Panc1 (cell line): ENCODE measurements at regions not wholly inside any gene's neighbourhood (a gene's known extent, or its start where the extent isn't known, plus 50 kb on each side); places are given as distances from the start of the nearest gene placed in this dataset.

Experiments
- ATAC-seq: fragments of 200-7000 bp; cut with Tn5 transposase; 2 replicates; pipeline ENCODE4 v1.9.1; 2020; ENCODE audit warnings: mild to moderate bottlenecking, moderate library complexity
- BruUV-seq: library from RNA; stranded (reverse); fragments of 400-500 nt; replicated peaks from 2 replicates; lab custom pipeline; 2021; lab: Mats Ljungman, UMichigan
- CTCF ChIA-PET: fragments of 300-600 bp; sonication (Branson Sonifier 250); formaldehyde crosslinking; loops from one replicate; lab custom pipeline; 2022; ENCODE audit warnings: antibody characterized with exemption; lab: Charles Lee
- POLR2A ChIA-PET: fragments of 300-600 bp; sonication (Branson Sonifier 250); formaldehyde crosslinking; loops from one replicate; lab custom pipeline; 2022; ENCODE audit warnings: antibody characterized with exemption; lab: Charles Lee
- DNase-seq: peaks from one replicate; pipeline ENCODE4 v3.0.0-alpha.2; 2010; ENCODE audit warnings: low read depth, low spot score
- H3K27ac ChIP-seq: 2 replicates; pipeline ENCODE4 v1.5.1; 2011; ENCODE audit warnings: mild to moderate bottlenecking, low read length, inconsistent platforms
- H3K27me3 ChIP-seq: fragments of 200-500 bp; sonication (Bioruptor generic); 2 replicates; pipeline ENCODE4 v1.6.0; 2014; ENCODE audit warnings: low read length, inconsistent platforms; ENCODE audit not compliant: control insufficient read depth, insufficient read depth
- H3K36me3 ChIP-seq: fragments of 200-500 bp; sonication (Bioruptor generic); 2 replicates; pipeline ENCODE4 v1.5.1; 2014; ENCODE audit warnings: inconsistent platforms, mild to moderate bottlenecking, low read length, moderate library complexity; ENCODE audit not compliant: control insufficient read depth, insufficient read depth
- H3K4me1 ChIP-seq: 2 replicates; pipeline ENCODE4 v1.5.1; 2011; ENCODE audit warnings: inconsistent platforms, mild to moderate bottlenecking, low read length, moderate library complexity; ENCODE audit not compliant: control insufficient read depth, insufficient read depth
- H3K4me3 ChIP-seq, 2 experiments: 2 replicates each; pipeline ENCODE4 v1.5.1; 2011 to 2012; ENCODE audit warnings: low read depth in 2 of 2, low read length in 2 of 2, mild to moderate bottlenecking in 2 of 2, inconsistent platforms in 1 of 2, moderate library complexity in 1 of 2
- H3K9me3 ChIP-seq: fragments of 200-500 bp; sonication (Bioruptor generic); 2 replicates; pipeline ENCODE4 v1.5.1; 2014; ENCODE audit warnings: low read depth, mild to moderate bottlenecking, inconsistent platforms, low read length, moderate library complexity; ENCODE audit not compliant: control insufficient read depth, insufficient read depth
- CTCF ChIP-seq: fragments of 450-650 bp; IDR thresholded peaks from 2 replicates; pipeline ENCODE4 v1.5.1; 2017; ENCODE audit warnings: mild to moderate bottlenecking
- POLR2AphosphoS5 ChIP-seq: IDR thresholded peaks from 2 replicates; pipeline ENCODE4 v1.6.1; 2012; ENCODE audit warnings: mild to moderate bottlenecking, low read depth, low read length, moderate library complexity
- REST ChIP-seq, 2 experiments: IDR thresholded peaks; 2 replicates each; pipeline ENCODE4 v1.6.1; 2011 to 2012; ENCODE audit warnings: low read depth in 2 of 2, control low read depth in 1 of 2, low read length in 1 of 2, mild to moderate bottlenecking in 1 of 2, moderate library complexity in 1 of 2; ENCODE audit not compliant: insufficient read depth in 1 of 2
- SIN3A ChIP-seq: IDR thresholded peaks from 2 replicates; pipeline ENCODE4 v1.6.1; 2012; ENCODE audit warnings: low read depth, mild to moderate bottlenecking, low read length, moderate library complexity, borderline replicate concordance; ENCODE audit not compliant: insufficient read depth
- TCF7L2 ChIP-seq: IDR thresholded peaks from 2 replicates; pipeline ENCODE4 v1.6.1; 2011; ENCODE audit warnings: mild to moderate bottlenecking, low read depth, low read length, inconsistent platforms
- in situ Hi-C: cut with HindIII; loops from 2 replicates; pipeline ENCODE4 v1.10.0; 2016; ENCODE audit warnings: low sequenced_read_pairs, low pct_unique_long_range_greater_than_20kb
- intact Hi-C: fragments of 100-400 bp; cut with micrococcal nuclease; formaldehyde crosslinking; loops from one replicate; pipeline ENCODE4 v1.10.0; 2022; ENCODE audit not compliant: unreplicated experiment

- no peak overlapping the region for H3K4me3 ChIP-seq
- ATAC-seq, result no peak
- BruUV-seq, result no TSS peak
- ChIA-PET POLR2A (no interaction called here), CTCF (no interaction called here)
- no peaks in the 10 kb centered on the region for H3K27me3 ChIP-seq
- in situ Hi-C loops (no loop called here), intact Hi-C loops (no loop called here)
- H3K27ac ChIP-seq, result no peak overlapping the region
- DNase-seq, result no peak
- TF ChIP-seq SIN3A, result no peak
- no peak for TF ChIP-seq REST (IDR thresholded peaks at IDR 0.05; ENCODE audit: insufficient read depth in 1 of 2, low read depth in 2 of 2, low read length in 1 of 2)
- no peak for TF ChIP-seq POLR2AphosphoS5
- H3K36me3 ChIP-seq, result no peaks in the 10 kb centered on the region
- no peaks in the 10 kb centered on the region for H3K4me1 ChIP-seq
- no peaks in the 10 kb centered on the region for H3K9me3 ChIP-seq
These were observed 740.1 kb downstream of the QKI start for GRCh38 chr6:164154588-164154987.

DNA sequence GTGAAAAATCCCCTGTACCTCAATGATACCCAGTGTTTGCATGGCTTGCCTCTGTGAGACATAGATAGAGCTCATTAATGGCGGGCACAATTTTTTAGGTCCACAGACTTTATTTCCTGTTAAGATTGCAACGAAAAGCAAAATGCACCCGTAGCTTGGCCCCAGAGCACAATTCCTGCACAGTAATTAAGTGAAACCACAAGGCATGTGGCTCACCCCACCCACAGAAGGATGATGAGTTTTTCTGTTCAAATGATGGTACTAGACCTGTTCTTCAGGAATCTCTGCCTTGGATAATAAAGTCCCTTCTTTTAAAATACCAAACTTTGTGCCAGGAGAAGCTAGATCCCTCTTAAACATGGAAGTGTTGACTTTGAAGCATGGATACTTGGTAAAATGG, 738.1 kb downstream of the QKI start:
- ATAC-seq, result no peak
- H3K9me3 ChIP-seq, result no peaks in the 10 kb centered on the region
- BruUV-seq, result no TSS peak
- in situ Hi-C loops (no loop called here), intact Hi-C loops (no loop called here)
- DNase-seq, result no peak
- CTCF ChIA-PET, result no interaction called here
- H3K27me3 ChIP-seq, result no peaks in the 10 kb centered on the region
- POLR2A ChIA-PET, result no interaction called here
- no peak overlapping the region for H3K4me3 ChIP-seq
- H3K27ac ChIP-seq, result no peak overlapping the region
- no peak for TF ChIP-seq POLR2AphosphoS5
- no peak for TF ChIP-seq CTCF
- TF ChIP-seq REST (IDR thresholded peaks at IDR 0.05; ENCODE audit: insufficient read depth in 1 of 2, low read depth in 2 of 2, low read length in 1 of 2), result no peak
- TF ChIP-seq TCF7L2, result no peak
- TF ChIP-seq SIN3A, result no peak
- no peaks in the 10 kb centered on the region for H3K36me3 ChIP-seq
- no peaks in the 10 kb centered on the region for H3K4me1 ChIP-seq
